HG03064 (cell line): ENCODE measurements at regions not wholly inside any gene's neighbourhood (a gene's known extent, or its start where the extent isn't known, plus 50 kb on each side); places are given as distances from the start of the nearest gene placed in this dataset.
"Not testable (repeated sequence)": the region's sequence is repeated elsewhere in the genome, so short reads cannot be mapped to it uniquely, and the experiment has no call there.

ENCODE experiments used
- ATAC-seq: cut with Tn5 transposase; IDR thresholded peaks from one replicate; pipeline ENCODE4 v1.9.1; 2021; ENCODE audit warnings: low read depth; ENCODE audit not compliant: unreplicated experiment

- ATAC-seq, result not testable (repeated sequence)
Observed at GRCh38 chr13:44628826-44629225, 52.7 kb upstream of the TSC22D1 start.

- no peak for ATAC-seq
Observed at GRCh38 chr13:44627441-44627840, 51.3 kb upstream of the TSC22D1 start.

- no peak for ATAC-seq
Observed at GRCh38 chr13:44626176-44626575, 50.0 kb upstream of the TSC22D1 start.
